H1 (cell line): ENCODE measurements at regions not wholly inside any gene's neighbourhood (a gene's known extent, or its start where the extent isn't known, plus 50 kb on each side); places are given as distances from the start of the nearest gene placed in this dataset.

Experiments
- CTCF ChIA-PET: fragments of 300-600 bp; sonication (Branson Sonifier 250); formaldehyde crosslinking; loops from one replicate; lab custom pipeline; 2021; ENCODE audit not compliant: partially characterized antibody; lab: Charles Lee
- POLR2A ChIA-PET: fragments of 300-600 bp; sonication (Branson Sonifier 250); formaldehyde crosslinking; loops from one replicate; lab custom pipeline; 2021; ENCODE audit warnings: inconsistent platforms; ENCODE audit not compliant: partially characterized antibody; lab: Charles Lee
- DNase-seq, 2 experiments: peaks; one replicate each; pipeline versions ENCODE4 v3.0.0 to v3.0.0-alpha.2; 2010 to 2022; ENCODE audit warnings: low spot score in 2 of 2, low read depth in 1 of 2, mixed read lengths in 1 of 2
- FAIRE-seq: peaks from 2 replicates; lab custom pipeline; 2011; peaks lifted over from hg19 to GRCh38; lab: Jason Lieb, UNC
- H2AFZ ChIP-seq: 2 replicates; pipeline ENCODE4 v1.8.1; 2012; ENCODE audit warnings: low read length, inconsistent platforms
- H2AK5ac ChIP-seq: 2 replicates; pipeline ENCODE4 v1.6.1; 2013; ENCODE audit warnings: low read depth, low read length
- H2BK120ac ChIP-seq: replicated peaks from 2 replicates; pipeline ENCODE3; 2013; ENCODE audit warnings: low read depth, low read length, inconsistent platforms
- H2BK12ac ChIP-seq: 2 replicates; pipeline ENCODE4 v1.6.1; 2013; ENCODE audit warnings: low read depth, low read length
- H2BK15ac ChIP-seq: 2 replicates; pipeline ENCODE4 v1.6.1; 2013; ENCODE audit warnings: low read length
- H2BK20ac ChIP-seq: 2 replicates; pipeline ENCODE4 v1.6.1; 2013; ENCODE audit warnings: low read length
- H2BK5ac ChIP-seq: 2 replicates; pipeline ENCODE4 v1.6.1; 2013; ENCODE audit warnings: low read depth, low read length
- H3K14ac ChIP-seq: 2 replicates; pipeline ENCODE4 v1.6.1; 2013; ENCODE audit warnings: inconsistent platforms; ENCODE audit not compliant: insufficient read length
- H3K18ac ChIP-seq: 2 replicates; pipeline ENCODE4 v1.6.1; 2013; ENCODE audit warnings: low read length; ENCODE audit errors: extremely low read depth
- H3K23ac ChIP-seq: 2 replicates; pipeline ENCODE4 v1.6.1; 2013; ENCODE audit warnings: inconsistent platforms; ENCODE audit not compliant: insufficient read length
- H3K23me2 ChIP-seq: 2 replicates; pipeline ENCODE4 v1.6.1; 2013; ENCODE audit warnings: low read depth, low read length
- H3K27ac ChIP-seq: 2 replicates; pipeline ENCODE4 v1.6.1; 2011; ENCODE audit warnings: low read depth, low read length, inconsistent platforms
- H3K27me3 ChIP-seq, 4 experiments: replicated peaks in 1 of 4; 1 replicate in 1 of 4; 2 replicates in 3 of 4; pipeline versions ENCODE4 v1.6.1 to v1.8.1; 2011 to 2013; ENCODE audit warnings: low read length in 3 of 4, mild to moderate bottlenecking in 3 of 4, inconsistent platforms in 2 of 4, mixed read lengths in 2 of 4, moderate library complexity in 1 of 4; ENCODE audit not compliant: control insufficient read depth in 3 of 4, insufficient read depth in 3 of 4; ENCODE audit errors: extremely low read depth in 1 of 4
- H3K36me3 ChIP-seq, 4 experiments: 2 replicates each; pipeline versions ENCODE4 v1.6.1 to v1.8.1; 2011 to 2013; ENCODE audit warnings: mild to moderate bottlenecking in 4 of 4, low read length in 3 of 4, moderate library complexity in 2 of 4, control low read depth in 1 of 4, inconsistent platforms in 1 of 4; ENCODE audit not compliant: insufficient read depth in 4 of 4, control insufficient read depth in 2 of 4
- H3K4ac ChIP-seq: replicated peaks from 2 replicates; pipeline ENCODE3; 2013; ENCODE audit warnings: low read length, low read depth, mixed read lengths, inconsistent platforms; ENCODE audit not compliant: insufficient read length
- H3K4me1 ChIP-seq, 4 experiments: replicated peaks in 1 of 4; 1 replicate in 1 of 4; 2 replicates in 3 of 4; pipeline versions ENCODE4 v1.6.1 to v1.8.1; 2011 to 2013; ENCODE audit warnings: low read length in 3 of 4, inconsistent platforms in 2 of 4, mixed read lengths in 1 of 4; ENCODE audit not compliant: insufficient read depth in 4 of 4, control insufficient read depth in 3 of 4
- H3K4me2 ChIP-seq, 2 experiments: 2 replicates each; pipeline versions ENCODE4 v1.6.1 to v1.8.1; 2011 to 2013; ENCODE audit warnings: low read depth in 2 of 2, low read length in 2 of 2, control low read depth in 1 of 2, inconsistent platforms in 1 of 2, mild to moderate bottlenecking in 1 of 2; ENCODE audit not compliant: insufficient read depth in 1 of 2
- H3K4me3 ChIP-seq, 4 experiments: fragments of 200-600, 300-600 bp in 1 of 4; sonication (generic), shearing (Covaris generic), sonication (Bioruptor Twin) in 1 of 4; 2 replicates each; pipeline versions ENCODE4 v1.5.1 to v1.8.1; 2011 to 2016; ENCODE audit warnings: low read length in 4 of 4, low read depth in 3 of 4, control low read depth in 2 of 4, inconsistent platforms in 2 of 4, mild to moderate bottlenecking in 2 of 4, mixed read lengths in 1 of 4, moderate library complexity in 1 of 4; ENCODE audit not compliant: insufficient read depth in 2 of 4; ENCODE audit errors: extremely low read depth in 1 of 4
- H3K56ac ChIP-seq: replicated peaks from 2 replicates; pipeline ENCODE3; 2013; ENCODE audit warnings: low read depth, mild to moderate bottlenecking, mixed read lengths, low read length, inconsistent platforms; ENCODE audit not compliant: insufficient read length
- H3K79me1 ChIP-seq: 2 replicates; pipeline ENCODE4 v1.6.1; 2013; ENCODE audit warnings: low read depth, low read length, control low read depth
- H3K79me2 ChIP-seq, 2 experiments: 2 replicates each; pipeline versions ENCODE4 v1.6.1 to v1.8.1; 2012 to 2013; ENCODE audit warnings: low read length in 2 of 2, mild to moderate bottlenecking in 2 of 2, inconsistent platforms in 1 of 2; ENCODE audit not compliant: insufficient read depth in 2 of 2, control insufficient read depth in 1 of 2
- H3K9ac ChIP-seq, 4 experiments: replicated peaks in 1 of 4; 1 replicate in 1 of 4; 2 replicates in 3 of 4; pipeline versions ENCODE4 v1.6.1 to v1.8.1; 2011 to 2013; ENCODE audit warnings: low read depth in 3 of 4, low read length in 3 of 4, control low read depth in 2 of 4, mild to moderate bottlenecking in 2 of 4, moderate library complexity in 2 of 4, inconsistent platforms in 1 of 4; ENCODE audit errors: extremely low read depth in 1 of 4
- H3K9me3 ChIP-seq, 2 experiments: 2 replicates each; pipeline versions ENCODE4 v1.6.1 to v1.8.1; 2012 to 2013; ENCODE audit warnings: mild to moderate bottlenecking in 2 of 2, moderate library complexity in 2 of 2, control low read depth in 1 of 2, inconsistent platforms in 1 of 2, low read depth in 1 of 2, low read length in 1 of 2, mixed read lengths in 1 of 2; ENCODE audit not compliant: insufficient read depth in 2 of 2
- H4K20me1 ChIP-seq, 2 experiments: replicated peaks in 1 of 2; 2 replicates each; pipeline versions ENCODE3 to v1.8.1; 2011 to 2013; ENCODE audit warnings: inconsistent platforms in 2 of 2, low read length in 2 of 2, mild to moderate bottlenecking in 1 of 2; ENCODE audit not compliant: insufficient read depth in 2 of 2, control insufficient read depth in 1 of 2
- H4K5ac ChIP-seq: 2 replicates; pipeline ENCODE4 v1.6.1; 2013; ENCODE audit warnings: low read length, low read depth, mixed read lengths, inconsistent platforms; ENCODE audit not compliant: insufficient read length
- H4K8ac ChIP-seq: 2 replicates; pipeline ENCODE4 v1.8.0; 2013; ENCODE audit warnings: mild to moderate bottlenecking, moderate library complexity, low read length, inconsistent platforms; ENCODE audit not compliant: insufficient read depth; ENCODE audit errors: extremely low read depth
- H4K91ac ChIP-seq: replicated peaks from 2 replicates; pipeline ENCODE3; 2013; ENCODE audit warnings: low read length, mixed read lengths, inconsistent platforms; ENCODE audit not compliant: insufficient read length
- BRCA1 ChIP-seq: IDR thresholded peaks from 2 replicates; pipeline ENCODE4 v1.6.1; 2012; ENCODE audit warnings: low read depth, low read length, improper control_type of control experiment
- E2F6 ChIP-seq: IDR thresholded peaks from 2 replicates; pipeline ENCODE4 v1.6.1; 2012; ENCODE audit warnings: inconsistent platforms
- EZH2 ChIP-seq: fragments of 200-600 bp; sonication (generic); IDR thresholded peaks from 2 replicates; pipeline ENCODE4 v1.7.1; 2012; ENCODE audit warnings: low read depth, mild to moderate bottlenecking, moderate library complexity, low read length, inconsistent platforms; ENCODE audit not compliant: severe bottlenecking
- FOSL1 ChIP-seq: IDR thresholded peaks from 2 replicates; pipeline ENCODE4 v1.6.1; 2011; ENCODE audit warnings: mild to moderate bottlenecking, low read depth, low read length, moderate library complexity; ENCODE audit not compliant: insufficient read depth
- GABPA ChIP-seq: IDR thresholded peaks from 2 replicates; pipeline ENCODE4 v1.6.1; 2011; ENCODE audit warnings: mild to moderate bottlenecking, low read length, moderate library complexity, borderline replicate concordance; ENCODE audit not compliant: insufficient read depth
- GTF2F1 ChIP-seq: IDR thresholded peaks from 2 replicates; pipeline ENCODE4 v1.6.1; 2012; ENCODE audit warnings: low read depth, low read length, improper control_type of control experiment, borderline replicate concordance
- SAP30 ChIP-seq: fragments of 300-600 bp; sonication (generic); IDR thresholded peaks from 2 replicates; pipeline ENCODE4 v1.7.1; 2012; ENCODE audit warnings: low read length, moderate library complexity, mild to moderate bottlenecking, inconsistent platforms; ENCODE audit not compliant: insufficient read depth, insufficient replicate concordance
- SP1 ChIP-seq: IDR thresholded peaks from 2 replicates; pipeline ENCODE4 v1.6.1; 2011; ENCODE audit warnings: low read depth, low read length
- SP4 ChIP-seq: IDR thresholded peaks from 2 replicates; pipeline ENCODE4 v1.6.1; 2012; ENCODE audit warnings: low read length, inconsistent platforms
- TAF1 ChIP-seq: IDR thresholded peaks from 2 replicates; pipeline ENCODE4 v1.6.1; 2011; ENCODE audit warnings: mild to moderate bottlenecking, low read depth, low read length
- TAF7 ChIP-seq: optimal IDR thresholded peaks from 2 replicates; pipeline ENCODE3; 2011; ENCODE audit warnings: low read depth, mild to moderate bottlenecking, inconsistent platforms, low read length, moderate library complexity, borderline replicate concordance
- TEAD4 ChIP-seq: IDR thresholded peaks from 2 replicates; pipeline ENCODE4 v1.6.1; 2012; ENCODE audit warnings: low read depth, low read length, inconsistent platforms, mixed read lengths
- ZNF274 ChIP-seq: IDR thresholded peaks from 2 replicates; pipeline ENCODE4 v1.7.0; 2012; ENCODE audit warnings: low read length, borderline replicate concordance; ENCODE audit errors: extremely low read depth
- WGBS, 2 experiments: shearing (Covaris generic) in 1 of 2; methylation state at CpG; one replicate each; pipeline versions ENCODE4 v1.1.6 to v1.1.7; 2013 to 2015; ENCODE audit warnings: low lambda C conversion rate in 2 of 2, mixed read lengths in 2 of 2, inconsistent platforms in 1 of 2, low coverage in 1 of 2, missing lambda C conversion rate in 1 of 2; ENCODE audit not compliant: insufficient replicate concordance in 2 of 2, insufficient coverage in 1 of 2, insufficient read length in 1 of 2; ENCODE audit errors: extremely low coverage in 1 of 2, missing lambda C conversion rate in 1 of 2; 5-methylcytosine and 5-hydroxymethylcytosine counted together

- H2BK120ac ChIP-seq, result no peak overlapping the region
- no peak overlapping the region for H3K27ac ChIP-seq
- no peak overlapping the region for H2BK12ac ChIP-seq
- H3K79me2 ChIP-seq, result no peaks in the 10 kb centered on the region
- POLR2A ChIA-PET, result no interaction called here
- no peak overlapping the region for H3K14ac ChIP-seq
- CTCF ChIA-PET, result no interaction called here
- FAIRE-seq (no peak), DNase-seq (no peak)
- no peak overlapping the region for H3K4me3 ChIP-seq
- H4K20me1 ChIP-seq, result no peaks in the 10 kb centered on the region
- H3K23ac ChIP-seq, result no peak overlapping the region
- no peak overlapping the region for H3K18ac ChIP-seq
- H3K4me2 ChIP-seq, result no peak overlapping the region
- H3K36me3 ChIP-seq, result no peaks in the 10 kb centered on the region
- H3K56ac ChIP-seq, result no peak overlapping the region
- H2BK15ac ChIP-seq, result no peak overlapping the region
- H3K9me3 ChIP-seq, result no peaks in the 10 kb centered on the region
- H3K4me1 ChIP-seq, result no peaks in the 10 kb centered on the region
- no peak overlapping the region for H2AK5ac ChIP-seq
- 91% methylated on average over 6 of the region's 6 CpGs; no CpG with 5 or more reads in 1 of the 2 experiments for WGBS, 2 experiments
- no peak overlapping the region for H4K8ac ChIP-seq
- H3K9ac ChIP-seq, result no peak overlapping the region
- no peaks in the 10 kb centered on the region for H3K23me2 ChIP-seq
- no peaks in the 10 kb centered on the region for H3K27me3 ChIP-seq
- no peaks in the 10 kb centered on the region for H3K79me1 ChIP-seq
- H3K4ac ChIP-seq, result no peak overlapping the region
- H4K91ac ChIP-seq, result no peak overlapping the region
- H2AFZ ChIP-seq, result no peak overlapping the region
- H2BK20ac ChIP-seq, result no peak overlapping the region
- H4K5ac ChIP-seq, result no peak overlapping the region
- H2BK5ac ChIP-seq, result no peak overlapping the region
- TF ChIP-seq GTF2F1, result no peak
- no peak for TF ChIP-seq TAF7
- no peak for TF ChIP-seq GABPA
- TF ChIP-seq BRCA1, result no peak
- TF ChIP-seq EZH2, result no peak
- TF ChIP-seq TEAD4, result no peak
- TF ChIP-seq SP1, result no peak
- no peak for TF ChIP-seq SAP30
- TF ChIP-seq E2F6, result no peak
- TF ChIP-seq FOSL1, result no peak
- TF ChIP-seq ZNF274, result no peak
- TF ChIP-seq SP4, result no peak
- no peak for TF ChIP-seq TAF1
These were observed 392.2 kb downstream of the ETS1 start for GRCh38 chr11:128195057-128195751.
